ENCODE measurements at regions not wholly inside any gene's neighbourhood (a gene's known extent, or its start where the extent isn't known, plus 50 kb on each side); places are given as distances from the start of the nearest gene placed in this dataset.
"Not testable (repeated sequence)": the region's sequence is repeated elsewhere in the genome, so short reads cannot be mapped to it uniquely, and the experiment has no call there.

DNA sequence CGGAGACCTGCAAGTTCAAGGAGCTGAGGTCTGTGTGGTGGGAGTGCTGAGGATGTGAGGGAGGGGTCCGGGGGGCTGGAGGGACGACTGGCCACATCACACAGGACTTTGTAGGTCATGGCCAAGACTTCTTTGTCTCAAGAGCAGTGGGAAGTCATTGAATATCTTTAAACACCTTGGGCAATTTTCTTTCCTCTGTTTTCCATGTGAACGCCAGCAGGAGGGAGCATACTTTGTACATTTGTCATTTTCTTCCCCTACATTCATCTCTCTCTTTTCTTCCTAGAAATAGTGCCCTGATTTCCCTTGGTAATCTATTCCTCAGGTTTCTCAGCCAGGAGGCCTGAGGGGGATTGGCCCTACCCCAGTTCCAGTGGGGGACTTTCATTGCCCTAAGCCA, 153.7 kb upstream of the MSX2 start:
- DNase-seq: no peak

DNA sequence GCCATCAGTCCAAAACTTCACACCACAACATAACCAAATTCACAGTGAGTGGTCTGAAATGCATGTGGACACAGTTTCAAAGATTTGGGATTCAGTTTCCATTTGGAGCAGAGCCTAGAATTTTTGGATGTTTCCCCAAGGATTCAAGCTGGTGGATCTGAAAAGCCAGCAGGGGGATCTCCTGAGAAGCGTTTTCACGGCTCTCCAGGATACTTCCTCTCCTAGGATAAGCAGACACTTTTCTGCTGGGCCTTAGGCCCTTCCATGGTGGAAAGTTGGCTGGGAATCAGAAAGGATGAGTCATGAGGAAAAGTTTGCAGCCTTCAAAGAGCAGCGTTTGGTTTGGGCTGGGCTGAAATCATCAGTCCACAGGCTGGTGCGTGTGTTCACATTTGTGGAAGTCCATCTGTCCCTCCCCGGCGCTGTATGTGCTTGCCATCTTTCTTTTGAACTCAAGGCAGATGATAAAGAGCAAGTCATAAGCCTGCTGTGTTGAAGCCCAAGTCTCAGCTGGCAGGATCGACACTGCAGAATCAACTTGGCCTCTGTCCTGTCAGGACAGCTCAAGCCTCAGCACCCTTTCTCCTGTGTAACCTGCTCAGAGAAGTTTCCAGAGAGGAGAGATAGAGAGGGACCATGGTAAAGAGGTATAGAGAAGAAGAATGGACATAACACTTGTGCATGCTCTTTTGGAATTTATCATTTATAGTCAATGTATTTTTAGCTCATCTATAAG, 152.6 kb upstream of the MSX2 start:
- DNase-seq: no peak

DNA sequence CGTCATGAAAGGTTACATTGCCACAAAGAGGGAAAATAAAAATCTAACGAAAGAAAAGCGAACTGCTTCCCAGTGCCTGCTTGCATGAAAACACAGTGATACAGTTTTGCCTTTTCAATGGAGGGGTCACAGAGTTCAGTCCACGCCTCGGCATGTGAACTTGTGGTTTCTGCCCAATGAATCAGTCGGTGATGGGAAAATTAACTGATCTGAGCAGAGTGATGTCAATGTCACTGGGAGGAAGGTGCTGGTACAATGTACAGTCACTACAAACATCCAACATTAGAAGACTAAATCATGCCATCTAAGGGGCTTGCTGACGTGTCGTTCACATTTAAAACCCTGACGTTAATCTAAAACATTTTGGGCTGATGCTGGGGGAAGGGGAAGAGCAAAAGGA, 151.8 kb upstream of the MSX2 start:
- DNase-seq: no peak

DNA sequence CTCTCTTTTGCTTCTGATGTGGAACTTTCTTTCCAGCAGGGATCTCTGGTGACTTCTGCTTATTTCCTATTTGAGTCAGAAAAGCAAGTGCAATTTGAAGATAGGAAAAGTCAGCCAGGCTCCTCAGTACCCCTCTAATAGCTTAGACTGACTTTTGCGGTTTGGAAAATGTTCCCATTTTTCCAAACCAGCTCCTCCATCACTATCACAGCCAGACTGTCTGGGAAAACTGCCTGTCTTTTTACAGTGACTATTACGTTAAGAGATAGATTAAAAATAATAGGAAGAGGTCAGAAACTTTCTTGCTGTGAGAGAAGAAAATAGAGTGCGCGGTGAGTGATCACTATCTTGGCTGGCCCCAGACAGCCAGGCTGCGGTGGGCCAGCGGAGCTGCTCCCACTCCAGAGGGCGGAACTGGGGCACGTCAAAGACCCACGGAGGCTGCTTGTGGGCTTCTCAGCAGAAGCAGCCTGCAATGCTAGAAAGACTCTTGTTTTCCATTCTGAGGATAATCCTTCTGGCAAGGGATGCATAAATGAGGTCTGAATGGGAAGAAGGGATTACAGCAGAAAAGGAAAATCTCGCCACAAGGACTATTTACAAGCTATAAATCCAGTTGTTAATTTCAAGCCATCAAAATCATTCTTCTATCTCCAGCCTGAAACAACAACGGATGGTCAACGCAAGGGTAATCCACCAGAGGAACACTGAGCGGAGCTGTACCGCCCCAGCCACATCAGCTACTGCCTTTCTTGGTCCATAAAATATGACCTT, 151.0 kb upstream of the MSX2 start:
- DNase-seq: no peak

DNA sequence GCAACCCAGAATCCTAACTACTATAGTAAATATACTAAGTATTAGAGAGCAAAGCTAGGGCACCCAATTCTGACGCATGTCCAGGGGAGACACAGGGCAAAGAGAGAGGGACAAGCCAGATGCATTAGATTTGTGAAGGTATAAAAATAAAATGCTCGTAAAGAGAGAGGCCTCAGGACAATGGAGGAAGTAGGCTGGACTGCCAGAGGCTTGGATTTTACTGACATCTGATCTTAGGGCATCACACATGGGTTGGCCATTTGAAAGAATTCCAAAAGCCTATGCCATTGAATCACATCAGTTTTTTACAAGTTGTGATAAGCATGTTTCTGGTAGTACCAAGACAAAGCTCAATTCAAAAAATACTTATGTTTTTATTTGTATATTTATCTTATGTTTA, 149.3 kb upstream of the MSX2 start:
- DNase-seq: no peak

DNA sequence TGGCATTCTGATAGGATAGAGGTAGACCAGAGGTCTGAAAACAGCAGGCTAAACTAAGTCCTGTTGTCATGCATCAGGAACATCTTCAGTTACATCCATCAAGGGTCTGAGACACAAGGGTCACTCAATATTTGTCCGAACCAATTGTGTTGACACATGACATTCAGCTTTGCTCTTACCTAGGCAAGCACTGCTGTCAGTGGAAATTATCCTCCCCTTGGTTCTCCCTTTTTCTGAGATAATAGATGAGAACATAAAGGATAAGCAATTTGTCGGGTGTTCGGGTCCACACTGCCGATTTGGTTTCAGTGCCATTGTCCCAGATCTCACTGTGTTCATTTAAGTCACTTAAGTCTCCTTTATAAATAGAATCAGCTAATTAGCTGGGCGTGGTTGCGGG, 148.3 kb upstream of the MSX2 start:
- no peak for DNase-seq

DNA sequence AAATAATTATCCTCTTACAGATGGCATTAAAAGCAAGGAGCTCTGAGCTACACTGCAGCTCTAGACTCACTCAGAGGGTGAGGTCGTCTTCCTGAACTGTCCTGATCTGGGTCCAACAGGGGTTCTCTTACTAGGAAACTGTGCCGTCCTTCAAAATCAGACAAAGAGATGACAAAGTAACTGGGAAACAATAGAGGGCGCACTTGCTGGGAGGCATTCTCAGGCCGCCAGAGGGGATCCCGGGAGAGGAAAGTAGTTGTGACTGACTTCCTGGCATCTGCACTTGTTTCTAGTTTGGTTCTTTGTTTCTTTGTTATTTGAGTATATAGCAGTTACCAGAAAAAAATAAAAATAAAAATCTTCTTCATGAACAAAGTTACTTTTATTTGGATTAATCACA, 142.9 kb upstream of the MSX2 start:
- DNase-seq: peak in 1 of 2 experiments; percentile 2

DNA sequence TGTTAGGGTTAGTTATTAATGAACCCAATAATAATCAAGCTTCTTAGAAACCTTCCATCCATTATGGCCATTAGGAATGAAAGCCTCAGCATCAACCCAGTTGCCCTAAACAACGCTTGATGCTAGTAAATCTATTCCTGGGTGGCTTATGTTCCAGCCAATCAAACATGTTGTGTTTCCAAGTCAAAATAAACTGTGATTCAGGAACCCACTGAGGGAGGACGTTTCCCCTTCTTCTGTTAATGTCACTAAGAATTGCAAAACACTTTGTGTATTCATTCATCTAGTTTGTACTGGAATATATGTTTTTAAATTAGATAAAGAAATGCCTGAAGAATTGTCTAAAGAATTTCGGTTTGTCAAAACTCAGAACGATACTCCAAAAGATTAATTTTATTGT, 142.5 kb upstream of the MSX2 start:
- no peak for DNase-seq

DNA sequence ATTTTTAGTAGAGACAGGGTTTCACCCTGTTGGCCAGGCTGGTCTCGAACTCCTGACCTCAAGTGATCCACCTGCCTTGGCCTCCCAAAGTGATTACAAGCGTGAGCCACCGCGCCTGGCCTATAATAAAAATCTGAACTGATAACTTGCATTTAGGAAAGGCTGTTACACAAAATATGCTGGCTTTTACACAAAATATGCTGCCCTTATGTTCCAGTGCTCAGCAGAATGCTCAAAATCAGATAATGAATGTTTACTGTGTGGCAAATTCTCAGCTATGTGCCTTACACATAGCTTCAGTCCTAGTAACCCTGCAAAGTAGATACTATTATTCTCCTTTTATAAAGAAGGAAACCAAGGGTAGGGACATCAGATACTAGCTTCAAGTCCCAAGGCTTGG, 141.3 kb upstream of the MSX2 start:
- no peak for DNase-seq

DNA sequence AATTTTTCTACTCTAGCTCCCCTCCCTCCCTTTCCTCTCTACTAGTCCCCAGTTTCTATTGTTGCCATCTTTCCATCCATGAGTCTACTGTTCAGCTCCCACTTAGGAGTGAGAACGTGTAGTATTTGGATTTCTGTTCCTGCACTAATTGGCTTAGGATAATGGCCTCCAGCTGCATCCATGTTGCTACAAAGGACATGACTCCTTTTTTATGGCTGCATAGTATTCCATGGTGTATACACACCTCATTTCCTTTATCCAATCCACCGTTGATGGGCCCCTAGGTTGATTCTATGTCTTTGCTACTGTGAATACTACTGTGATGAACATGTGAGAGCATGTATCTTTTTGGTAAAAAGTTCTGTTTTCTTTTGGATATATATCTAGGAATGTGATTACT, 138.9 kb upstream of the MSX2 start:
- no peak for DNase-seq

DNA sequence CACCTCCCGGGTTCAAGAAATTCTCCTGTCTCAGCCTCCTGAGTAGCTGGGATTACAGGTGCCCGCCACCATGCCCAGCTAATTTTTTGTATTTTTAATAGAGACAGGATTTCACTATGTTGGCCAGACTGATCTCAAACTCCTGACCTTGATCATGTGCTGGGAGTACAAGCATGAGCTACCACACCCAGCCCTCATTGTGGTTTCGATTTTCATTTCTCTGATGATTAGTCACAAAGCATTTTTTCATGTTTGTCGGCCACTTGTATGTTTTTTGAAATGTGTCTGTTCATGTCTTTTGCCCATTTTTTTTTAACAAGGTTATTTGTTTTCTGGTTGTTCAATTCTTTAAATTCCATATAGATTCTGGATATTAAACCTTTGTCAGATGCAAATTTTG, 138.2 kb upstream of the MSX2 start:
- not testable (repeated sequence) for DNase-seq

DNA sequence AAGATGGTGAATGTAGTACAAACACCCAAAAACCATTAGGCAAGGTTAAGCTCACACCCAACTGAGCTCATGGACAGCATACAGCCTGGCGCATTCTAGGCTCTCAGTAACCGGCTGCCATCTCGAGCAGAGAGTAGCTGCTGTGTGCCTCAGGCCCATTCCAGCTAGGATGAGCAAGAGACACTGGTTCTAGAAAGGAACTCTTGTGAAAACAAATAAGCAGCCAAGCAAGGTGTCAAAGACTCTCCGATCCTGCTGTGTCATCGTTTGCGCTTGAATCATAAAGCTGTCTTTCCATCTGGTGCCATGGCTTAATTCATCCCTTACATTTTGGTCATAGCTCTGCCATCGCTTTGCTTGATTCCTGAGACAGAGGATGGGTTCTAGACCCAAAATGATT, 135.4 kb upstream of the MSX2 start:
- no peak for DNase-seq

DNA sequence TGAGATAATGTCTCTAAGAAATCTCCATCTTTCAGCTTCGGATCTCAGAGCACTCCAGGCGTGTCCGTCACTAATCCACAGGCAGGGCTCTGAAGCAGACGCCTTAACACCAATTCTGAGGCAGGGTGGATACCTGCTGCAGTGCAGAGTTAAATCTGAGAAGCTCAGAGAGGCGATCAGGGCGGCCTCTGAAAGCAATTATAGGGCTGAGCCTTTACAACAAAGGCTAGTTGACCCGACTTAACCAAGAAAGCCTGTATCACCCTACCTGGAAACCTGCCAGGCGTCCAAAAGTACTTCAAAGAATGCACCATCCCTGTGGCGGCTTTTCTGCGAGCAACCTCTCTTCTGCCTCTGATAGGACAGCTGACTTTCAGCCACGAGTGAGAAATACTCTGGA, 134.8 kb upstream of the MSX2 start:
- DNase-seq: no peak

DNA sequence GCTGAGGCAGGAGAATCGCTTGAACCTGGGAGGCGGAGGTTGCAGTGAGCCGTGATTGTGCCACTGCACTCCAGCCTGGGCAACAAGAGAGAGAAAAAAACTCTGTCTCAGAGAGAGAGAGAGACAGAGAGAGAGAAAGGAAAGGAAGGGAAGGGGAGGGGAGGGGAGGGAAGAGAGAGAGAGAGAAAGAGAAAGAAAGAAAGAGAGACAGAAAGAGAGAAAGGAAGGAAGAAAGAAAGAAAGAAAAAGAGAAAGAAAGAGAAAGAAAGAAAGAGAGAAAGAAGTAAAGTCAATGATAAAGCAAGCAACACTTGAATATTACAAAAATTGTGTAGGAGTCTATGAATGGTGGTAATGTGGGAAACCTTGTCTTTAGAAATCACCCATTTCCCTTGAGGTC, 133.6 kb upstream of the MSX2 start:
- no peak for DNase-seq

DNA sequence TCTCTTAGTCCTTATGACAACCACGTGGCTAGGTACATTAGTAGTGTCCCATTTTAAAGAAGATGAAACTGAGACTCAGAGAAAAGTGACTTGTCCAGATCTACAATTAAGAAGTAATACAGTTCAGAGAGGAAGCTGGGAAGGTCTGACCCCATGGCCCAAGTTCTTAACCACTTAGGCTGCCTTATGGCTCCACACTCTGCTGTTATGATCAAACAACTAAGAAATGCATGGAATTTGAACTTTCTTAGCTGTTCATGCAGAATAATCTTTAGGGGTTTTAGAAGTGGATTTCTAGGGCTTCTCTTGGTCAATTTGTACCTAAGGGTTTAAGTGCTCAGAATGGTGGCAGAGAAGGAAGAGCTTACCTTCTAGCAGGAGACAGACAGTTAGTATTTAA, 128.0 kb upstream of the MSX2 start:
- DNase-seq: no peak

DNA sequence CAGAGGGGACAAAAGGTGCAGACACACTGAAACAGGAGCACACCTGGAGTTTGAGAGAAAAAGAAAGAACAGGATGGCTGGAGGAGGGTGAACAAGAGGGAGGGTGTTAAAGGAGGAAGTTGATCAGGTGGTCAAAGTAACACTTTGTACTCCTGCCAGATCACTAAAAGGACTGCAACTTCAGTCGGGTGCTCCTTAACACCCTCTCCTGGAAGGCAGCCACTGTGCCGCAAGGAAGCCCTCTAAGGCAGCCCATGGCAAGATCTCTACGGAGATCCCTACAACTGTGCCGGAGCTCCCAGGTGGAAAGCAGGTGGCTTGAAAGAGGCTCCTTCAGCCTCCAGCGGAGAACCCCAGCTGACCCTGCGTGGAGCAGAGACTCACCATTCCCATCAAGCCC, 124.4 kb upstream of the MSX2 start:
- no peak for DNase-seq

DNA sequence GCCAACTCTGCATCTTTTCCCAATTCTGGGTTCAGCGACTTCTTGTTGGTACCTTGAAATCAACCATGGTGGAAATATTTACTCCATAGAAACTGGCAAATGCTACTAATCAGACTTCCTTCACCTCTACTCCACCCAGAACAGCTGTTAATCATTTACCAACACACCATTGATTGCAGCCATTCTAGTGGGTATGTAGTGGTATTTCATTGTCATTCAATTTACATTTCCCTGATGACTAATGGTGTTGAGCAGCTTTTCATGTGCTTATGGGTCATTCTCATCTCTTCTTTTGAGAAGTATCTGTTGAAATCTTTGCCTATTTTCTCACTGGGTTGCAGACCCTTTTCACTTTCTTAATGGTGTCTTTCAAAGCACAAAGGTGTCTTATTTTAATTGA, 122.4 kb upstream of the MSX2 start:
- DNase-seq: no peak

DNA sequence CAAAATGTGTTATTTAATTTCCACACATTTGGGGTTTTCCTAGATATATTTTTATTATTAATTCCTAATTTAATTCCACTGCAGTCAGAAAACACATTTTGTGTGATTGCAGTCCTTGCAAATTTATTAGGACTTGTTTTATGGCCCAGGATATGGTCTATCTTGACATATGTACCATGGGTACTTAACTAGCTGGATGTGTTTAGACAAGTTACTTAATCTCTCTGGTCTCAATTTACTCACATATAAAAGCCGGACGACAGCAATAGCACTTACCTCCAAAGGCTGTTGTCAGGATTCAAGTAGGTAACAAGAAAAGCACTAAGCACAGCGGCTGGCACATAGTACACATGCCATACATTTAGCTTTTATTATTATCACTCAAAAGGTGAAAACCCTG, 118.2 kb upstream of the MSX2 start:
- no peak for DNase-seq

DNA sequence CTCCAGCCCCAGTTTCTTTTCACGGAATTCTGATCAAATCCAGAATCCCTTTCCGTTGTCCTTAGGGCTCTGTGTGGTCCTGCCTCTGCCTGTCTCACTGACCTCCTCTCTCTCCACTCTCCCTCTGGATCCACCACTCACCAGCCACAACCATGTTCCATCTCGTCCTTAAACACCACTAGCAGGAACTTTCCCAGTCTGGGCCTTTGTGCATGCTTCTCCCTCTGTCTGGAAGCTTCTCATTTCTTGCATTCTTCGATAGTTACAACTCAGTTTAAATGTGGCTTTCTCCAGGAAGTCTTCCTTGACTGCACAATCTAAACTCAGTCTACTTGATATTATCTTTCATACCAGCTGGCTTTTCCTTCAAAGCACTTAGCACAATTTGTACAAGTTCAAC, 117.7 kb upstream of the MSX2 start:
- no peak for DNase-seq

DNA sequence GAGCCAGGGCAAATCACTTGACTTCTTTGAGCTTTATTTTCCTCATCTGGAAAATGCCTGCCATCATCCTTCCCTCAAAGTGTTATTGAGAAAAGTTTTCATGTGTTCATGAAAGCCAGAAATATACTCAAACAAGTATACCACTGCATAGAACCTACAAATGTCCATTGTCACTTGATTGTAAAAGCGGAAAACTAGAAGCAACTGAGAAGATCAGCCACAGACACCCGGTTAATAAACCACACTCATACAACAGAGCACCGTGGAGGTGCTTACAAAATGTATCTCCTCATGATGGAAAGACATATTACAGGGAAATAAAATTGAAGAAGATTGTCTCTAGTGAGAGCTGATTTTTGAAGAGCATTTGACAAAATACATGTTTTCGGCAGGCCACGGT, 117.2 kb upstream of the MSX2 start:
- no peak for DNase-seq

DNA sequence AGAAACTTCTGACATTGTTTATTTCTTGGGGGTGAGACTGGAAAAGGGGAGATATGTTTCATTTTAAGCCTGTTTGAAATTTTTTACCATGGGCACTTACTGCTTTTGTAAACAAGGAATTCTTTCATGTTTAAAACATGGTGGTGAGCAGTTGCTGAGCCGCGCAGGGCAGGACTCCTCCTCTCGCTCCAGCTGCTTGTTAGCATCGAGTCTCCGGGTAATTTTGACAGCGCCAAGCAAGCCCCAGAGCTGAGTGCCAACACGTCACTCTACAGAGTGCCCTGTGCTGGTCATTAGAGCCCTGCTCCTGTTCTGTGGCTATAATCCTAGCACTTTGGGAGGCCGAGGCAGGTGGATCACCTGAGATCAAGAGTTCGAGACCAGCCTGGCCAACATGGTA, 116.5 kb upstream of the MSX2 start:
- DNase-seq: no peak

DNA sequence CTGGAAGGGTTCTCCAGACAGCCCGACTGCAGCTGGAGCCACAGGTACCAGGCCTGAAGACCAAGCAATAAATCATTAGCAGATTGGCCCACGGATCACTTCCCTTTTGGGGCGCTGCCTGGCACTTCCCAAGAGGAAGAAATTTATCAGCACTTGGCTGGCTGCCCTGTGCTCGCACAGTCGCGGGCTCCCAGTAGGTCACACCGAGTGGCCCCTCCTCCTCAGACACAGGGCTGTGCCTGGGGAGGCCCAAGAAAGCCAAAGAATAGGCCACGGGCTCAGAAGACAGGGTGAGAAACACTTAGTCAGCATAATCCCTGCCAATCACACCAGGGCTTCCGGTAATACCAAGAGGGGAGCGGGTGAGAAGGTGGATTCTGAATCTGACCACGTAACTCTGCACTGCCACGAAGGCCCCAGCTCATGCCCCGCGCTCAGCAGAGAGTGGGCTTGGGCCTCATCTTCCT, 115.7 kb upstream of the MSX2 start:
- no peak for DNase-seq

DNA sequence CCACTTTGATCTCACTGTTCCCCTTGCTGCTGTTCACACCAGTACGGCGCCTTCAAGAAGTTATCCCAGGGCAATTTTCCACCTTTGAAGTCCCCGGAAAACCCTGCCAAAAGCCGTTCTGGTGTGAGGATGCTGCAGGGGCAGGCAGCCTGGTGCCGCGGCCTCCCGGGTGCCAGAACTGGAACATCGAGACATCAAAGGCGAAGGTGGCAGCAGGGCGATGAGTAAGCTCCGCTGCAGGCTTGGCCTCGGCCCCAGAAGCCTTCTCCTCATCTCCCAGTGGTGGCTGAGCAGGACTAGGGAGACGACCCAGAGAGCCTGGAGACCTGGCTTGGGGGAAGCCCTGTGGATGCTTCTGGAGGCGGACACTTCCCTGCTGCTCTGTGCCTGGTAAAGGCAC, 115.3 kb upstream of the MSX2 start:
- no peak for DNase-seq

DNA sequence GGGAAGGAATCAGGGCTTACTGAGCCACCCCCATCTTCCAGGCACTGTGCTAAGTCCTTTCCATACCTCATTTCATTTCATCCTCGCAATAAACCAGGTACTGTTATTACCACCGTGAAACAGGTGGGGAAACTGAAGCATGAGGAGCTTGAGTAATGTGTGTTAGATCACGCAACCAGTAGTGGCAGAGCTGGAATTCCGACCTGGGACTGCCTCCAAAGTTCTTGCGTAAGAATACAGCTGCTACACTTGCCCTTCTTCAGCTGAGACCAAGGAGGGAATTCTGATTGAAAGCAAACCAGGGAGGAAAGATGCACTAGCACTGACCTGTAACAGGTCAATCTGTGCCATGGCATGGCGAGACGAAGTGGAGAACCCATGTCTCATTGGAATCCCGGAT, 113.4 kb upstream of the MSX2 start:
- no peak for DNase-seq

DNA sequence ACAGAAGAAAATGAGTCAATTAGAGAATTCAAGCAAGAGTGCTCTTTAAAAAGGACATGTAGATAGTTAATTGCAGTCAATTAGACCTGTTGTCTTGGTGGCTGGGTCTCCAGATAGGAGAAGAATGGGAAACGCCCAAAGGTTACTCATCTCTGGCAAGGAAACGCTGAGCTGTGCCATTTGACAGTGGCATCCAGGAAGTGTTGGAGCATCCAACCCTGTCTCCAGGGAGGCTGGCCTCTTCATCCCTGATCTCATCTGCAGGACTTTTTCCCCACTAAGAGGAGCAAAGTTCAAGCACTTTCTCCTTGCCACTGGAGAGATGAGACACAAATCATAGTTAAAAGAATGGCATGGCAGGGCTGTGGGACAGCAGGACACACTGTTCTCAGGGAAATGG, 111.7 kb upstream of the MSX2 start:
- no peak for DNase-seq
